Urinary bladder (tissue), 3 donors: ENCODE measurements at regions not wholly inside any gene's neighbourhood (a gene's known extent, or its start where the extent isn't known, plus 50 kb on each side); places are given as distances from the start of the nearest gene placed in this dataset.

Experiments used
- DNase-seq: peaks from one replicate; pipeline ENCODE4 v3.0.0-alpha.2; 2015; ENCODE audit errors: extremely low spot score
- H3K27ac ChIP-seq: one replicate; pipeline ENCODE4 v1.5.1; 2013; ENCODE audit warnings: low read depth, mild to moderate bottlenecking, moderate library complexity
- H3K36me3 ChIP-seq: one replicate; pipeline ENCODE4 v1.6.1; 2013; ENCODE audit warnings: mild to moderate bottlenecking, moderate library complexity; ENCODE audit not compliant: insufficient read depth
- H3K4me1 ChIP-seq: one replicate; pipeline ENCODE4 v1.6.1; 2013; ENCODE audit warnings: mild to moderate bottlenecking, moderate library complexity; ENCODE audit not compliant: insufficient read depth
- H3K4me3 ChIP-seq: one replicate; pipeline ENCODE4 v1.5.1; 2013; ENCODE audit warnings: low read depth, low read length
- WGBS: extraction: QIAGEN DNeasy Blood & Tissue Kit; methylation state at CpG from one replicate; pipeline ENCODE4 v1.1.7; 2013; 5-methylcytosine and 5-hydroxymethylcytosine counted together
- donor health status: healthy with polysubstance abuse.
- donor health status: healthy.

GRCh38 chr2:15788455-15788829, 151.9 kb upstream of the MYCN start:
- DNase-seq, result no peak
- H3K4me3 ChIP-seq, result no peak overlapping the region
- WGBS, result 62% methylated on average over 11 of the region's 11 CpGs

GRCh38 chr2:15788830-15789229, 151.5 kb upstream of the MYCN start:
- DNase-seq, result no peak
- 74% methylated on average over 9 of the region's 9 CpGs for WGBS
- no peak overlapping the region for H3K4me3 ChIP-seq

More at GRCh38 chr2:15788455-15788829, 151.9 kb upstream of the MYCN start:
- Histone ChIP-seq H3K4me1 (no peaks in the 10 kb centered on the region), H3K36me3 (no peaks in the 10 kb centered on the region), H3K27ac (no peak overlapping the region)

GRCh38 chr2:15789381-15790062, 150.8 kb upstream of the MYCN start:
- no peaks in the 10 kb centered on the region for H3K36me3 ChIP-seq
- DNase-seq, result no peak
- H3K27ac ChIP-seq, result no peak overlapping the region
- H3K4me3 ChIP-seq, result no peak overlapping the region
- no peaks in the 10 kb centered on the region for H3K4me1 ChIP-seq
- 86% methylated on average over 11 of the region's 11 CpGs for WGBS

More at GRCh38 chr2:15788830-15789229, 151.5 kb upstream of the MYCN start:
- H3K36me3 ChIP-seq, result no peaks in the 10 kb centered on the region
- no peaks in the 10 kb centered on the region for H3K4me1 ChIP-seq
- no peak overlapping the region for H3K27ac ChIP-seq

GRCh38 chr2:15790326-15790725, 150.0 kb upstream of the MYCN start:
- Histone ChIP-seq H3K36me3 (no peaks in the 10 kb centered on the region), H3K4me3 (no peak overlapping the region), H3K27ac (no peak overlapping the region), H3K4me1 (no peaks in the 10 kb centered on the region)
- DNase-seq, result no peak
- WGBS, result 80% methylated on average over 9 of the region's 9 CpGs

GRCh38 chr2:15790838-15791237, 149.5 kb upstream of the MYCN start:
- no peaks in the 10 kb centered on the region for H3K4me1 ChIP-seq
- no peaks in the 10 kb centered on the region for H3K36me3 ChIP-seq
- no peak for DNase-seq
- WGBS, result 91% methylated on average over 7 of the region's 7 CpGs
- H3K27ac ChIP-seq, result no peak overlapping the region
- no peak overlapping the region for H3K4me3 ChIP-seq

- Histone ChIP-seq H3K36me3 (no peaks in the 10 kb centered on the region), H3K4me1 (no peaks in the 10 kb centered on the region), H3K27ac (no peak overlapping the region), H3K4me3 (no peak overlapping the region)
- no peak for DNase-seq
- WGBS, result 94% methylated on average over 4 of the region's 4 CpGs
Measured at GRCh38 chr2:15791294-15791693, 149.1 kb upstream of the MYCN start.

GRCh38 chr2:15792331-15792730, 148.0 kb upstream of the MYCN start:
- Histone ChIP-seq H3K27ac (no peak overlapping the region), H3K36me3 (no peaks in the 10 kb centered on the region), H3K4me3 (no peak overlapping the region), H3K4me1 (no peaks in the 10 kb centered on the region)
- WGBS, result 82% methylated on average over 8 of the region's 8 CpGs
- no peak for DNase-seq

GRCh38 chr2:15793078-15793913, 147.1 kb upstream of the MYCN start:
- no peak overlapping the region for H3K4me3 ChIP-seq
- 89% methylated on average over 8 of the region's 8 CpGs for WGBS
- DNase-seq, result no peak
- no peaks in the 10 kb centered on the region for H3K36me3 ChIP-seq
- H3K4me1 ChIP-seq, result no peaks in the 10 kb centered on the region
- H3K27ac ChIP-seq, result no peak overlapping the region

- no peaks in the 10 kb centered on the region for H3K36me3 ChIP-seq
- H3K27ac ChIP-seq, result no peak overlapping the region
- WGBS, result 88% methylated on average over 9 of the region's 9 CpGs
- H3K4me3 ChIP-seq, result no peak overlapping the region
- H3K4me1 ChIP-seq, result no peaks in the 10 kb centered on the region
- DNase-seq, result no peak
Measured at GRCh38 chr2:15793978-15794377, 146.4 kb upstream of the MYCN start.

- no peak for DNase-seq
- WGBS, result 78% methylated on average over 5 of the region's 5 CpGs
- no peak overlapping the region for H3K27ac ChIP-seq
- H3K36me3 ChIP-seq, result no peaks in the 10 kb centered on the region
- no peak overlapping the region for H3K4me3 ChIP-seq
- H3K4me1 ChIP-seq, result no peaks in the 10 kb centered on the region
Measured at GRCh38 chr2:15794608-15795134, 145.7 kb upstream of the MYCN start.

- Histone ChIP-seq H3K27ac (no peak overlapping the region), H3K4me3 (no peak overlapping the region), H3K4me1 (no peaks in the 10 kb centered on the region), H3K36me3 (no peaks in the 10 kb centered on the region)
- WGBS, result 25% methylated on average over 10 of the region's 10 CpGs
- DNase-seq, result no peak
Measured at GRCh38 chr2:15795426-15795825, 144.9 kb upstream of the MYCN start.

- WGBS, result 88% methylated on average over 9 of the region's 9 CpGs
- no peak for DNase-seq
- Histone ChIP-seq H3K27ac (no peak overlapping the region), H3K4me1 (no peaks in the 10 kb centered on the region), H3K36me3 (no peaks in the 10 kb centered on the region), H3K4me3 (no peak overlapping the region)
Measured at GRCh38 chr2:15796167-15796942, 144.0 kb upstream of the MYCN start.

- Histone ChIP-seq H3K36me3 (no peaks in the 10 kb centered on the region), H3K27ac (no peak overlapping the region), H3K4me3 (no peak overlapping the region), H3K4me1 (no peaks in the 10 kb centered on the region)
- no peak for DNase-seq
- WGBS, result 77% methylated on average over 11 of the region's 11 CpGs
Measured at GRCh38 chr2:15797231-15797938, 143.0 kb upstream of the MYCN start.
